ENCODE measurements at regions not wholly inside any gene's neighbourhood (a gene's known extent, or its start where the extent isn't known, plus 50 kb on each side); places are given as distances from the start of the nearest gene placed in this dataset.

GRCh38 chr2:100198461-100199230, 56.3 kb upstream of the AFF3 start:
- H3K27ac ChIP-seq: peak overlapping the region; percentile 78
- intact Hi-C loops (cut with DNase I): no loop called here
- ATAC-seq: no peak
- H3K9me3 ChIP-seq: no peaks in the 10 kb centered on the region
- no peak for TF ChIP-seq CTCF (IDR thresholded peaks at IDR 0.05)
- no peak for DNase-seq
- H3K36me3 ChIP-seq: no peaks in the 10 kb centered on the region
- no peak overlapping the region for H3K4me3 ChIP-seq
- no peaks in the 10 kb centered on the region for H3K27me3 ChIP-seq
- peaks cover 43% of the 10 kb centered on the region for H3K4me1 ChIP-seq

- peak; percentile 82 for ATAC-seq
- Histone ChIP-seq H3K4me3 (no peak overlapping the region), H3K4me1 (peaks cover 52% of the 10 kb centered on the region)
These were observed 55.3 kb upstream of the AFF3 start for GRCh38 chr2:100197631-100198153.

GRCh38 chr2:100196786-100197494, 54.5 kb upstream of the AFF3 start:
- Histone ChIP-seq H3K4me3 (no peak overlapping the region), H3K9me3 (no peaks in the 10 kb centered on the region), H3K27me3 (no peaks in the 10 kb centered on the region), H3K4me1 (peaks cover 54% of the 10 kb centered on the region), H3K27ac (peak overlapping the region; percentile 78), H3K36me3 (no peaks in the 10 kb centered on the region)
- ATAC-seq: no peak
- intact Hi-C loops (cut with DNase I): no loop called here
- DNase-seq: peak; percentile 28
- no peak for TF ChIP-seq CTCF (IDR thresholded peaks at IDR 0.05)

More at GRCh38 chr2:100197631-100198153, 55.3 kb upstream of the AFF3 start:
- Histone ChIP-seq H3K27ac (peak overlapping the region; percentile 78), H3K36me3 (no peaks in the 10 kb centered on the region), H3K9me3 (no peaks in the 10 kb centered on the region), H3K27me3 (no peaks in the 10 kb centered on the region)
- TF ChIP-seq CTCF (IDR thresholded peaks at IDR 0.05): no peak
- intact Hi-C loops (cut with DNase I): no loop called here
- DNase-seq: peak; percentile 88

DNA sequence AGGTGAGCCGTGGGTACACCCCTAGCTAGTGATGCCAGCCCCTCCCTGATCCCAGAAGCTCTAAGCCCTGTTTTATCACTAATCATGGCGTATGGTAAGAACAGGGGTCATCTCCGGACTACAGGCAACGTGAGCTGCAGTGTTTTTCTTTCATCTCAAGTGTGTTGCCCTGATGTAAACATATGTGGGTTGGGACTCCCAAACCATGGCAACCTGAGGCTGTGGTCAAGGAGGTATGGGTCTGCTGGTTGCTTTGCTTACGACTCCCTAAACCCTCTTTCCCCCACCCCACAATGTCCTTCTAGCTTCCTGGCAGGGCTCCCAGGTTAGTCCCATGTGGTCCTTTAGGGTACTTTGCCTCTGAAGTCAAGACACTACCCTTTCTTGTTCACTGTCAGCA, 53.6 kb upstream of the AFF3 start:
- no peak for TF ChIP-seq CTCF (IDR thresholded peaks at IDR 0.05)
- ATAC-seq (no peak), DNase-seq (no peak)
- Histone ChIP-seq H3K4me3 (no peak overlapping the region), H3K4me1 (peaks cover 54% of the 10 kb centered on the region), H3K36me3 (no peaks in the 10 kb centered on the region), H3K27ac (peak overlapping the region; percentile 42), H3K9me3 (no peaks in the 10 kb centered on the region), H3K27me3 (no peaks in the 10 kb centered on the region)
- intact Hi-C loops (cut with DNase I): no loop called here

GRCh38 chr2:100194951-100195350, 52.6 kb upstream of the AFF3 start:
- H3K27ac ChIP-seq: peak overlapping the region; percentile 59

More at GRCh38 chr2:100194951-100195350, 52.6 kb upstream of the AFF3 start:
- Histone ChIP-seq H3K27me3 (no peaks in the 10 kb centered on the region), H3K4me1 (peaks cover 54% of the 10 kb centered on the region), H3K9me3 (no peaks in the 10 kb centered on the region), H3K36me3 (no peaks in the 10 kb centered on the region), H3K4me3 (no peak overlapping the region)
- ATAC-seq (peak; percentile 75), DNase-seq (no peak)
- TF ChIP-seq CTCF (IDR thresholded peaks at IDR 0.05): no peak
- intact Hi-C loops (cut with DNase I): no loop called here
